CD4-positive, alpha-beta T cell treated with Interferon gamma for 1 hour (primary cell): ENCODE measurements at regions not wholly inside any gene's neighbourhood (a gene's known extent, or its start where the extent isn't known, plus 50 kb on each side); places are given as distances from the start of the nearest gene placed in this dataset.
"Not testable (repeated sequence)": the region's sequence is repeated elsewhere in the genome, so short reads cannot be mapped to it uniquely, and the experiment has no call there.

Source experiments
- DNase-seq: peaks from one replicate; pipeline ENCODE4 v3.0.0-alpha.2; 2020

DNA sequence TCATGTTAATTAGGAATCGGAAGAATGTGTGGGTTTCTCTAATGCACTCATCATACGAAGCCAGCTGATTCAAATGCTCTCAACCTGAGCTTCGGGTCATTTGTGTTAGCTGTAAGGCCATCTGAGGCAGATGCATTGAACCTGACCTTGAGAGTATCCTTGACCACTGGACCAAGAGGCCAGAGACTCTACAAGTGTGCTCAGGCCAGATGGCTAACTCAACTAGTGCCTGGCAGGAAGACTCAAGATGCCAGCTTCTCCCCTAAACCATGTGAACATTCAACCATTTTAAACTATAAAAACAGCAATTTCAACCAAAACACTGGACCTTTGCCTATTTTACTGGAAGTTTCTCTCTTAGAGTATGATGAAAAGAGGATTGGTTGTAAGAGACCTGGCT, 168.6 kb upstream of the CDH4 start:
- DNase-seq: no peak

DNA sequence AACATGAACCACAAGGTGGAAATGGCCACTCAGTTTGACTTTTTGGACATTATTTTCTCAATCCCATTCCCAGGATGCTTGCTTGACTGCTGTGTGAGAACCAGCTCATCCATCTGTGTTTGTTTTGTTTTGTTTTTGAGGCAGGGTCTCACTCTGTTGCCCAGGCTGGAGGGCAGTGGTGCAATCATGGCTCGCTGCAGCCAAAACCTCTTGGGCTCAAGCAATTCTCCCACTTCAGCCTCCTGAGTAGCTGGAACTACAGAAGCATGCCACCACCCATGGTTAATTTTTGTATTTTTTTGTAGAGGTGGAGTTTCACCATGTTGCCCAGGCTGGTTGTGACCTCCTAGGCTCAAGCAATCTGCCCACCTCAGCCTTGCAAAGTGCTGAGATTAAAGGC, 166.0 kb upstream of the CDH4 start:
- no peak for DNase-seq

DNA sequence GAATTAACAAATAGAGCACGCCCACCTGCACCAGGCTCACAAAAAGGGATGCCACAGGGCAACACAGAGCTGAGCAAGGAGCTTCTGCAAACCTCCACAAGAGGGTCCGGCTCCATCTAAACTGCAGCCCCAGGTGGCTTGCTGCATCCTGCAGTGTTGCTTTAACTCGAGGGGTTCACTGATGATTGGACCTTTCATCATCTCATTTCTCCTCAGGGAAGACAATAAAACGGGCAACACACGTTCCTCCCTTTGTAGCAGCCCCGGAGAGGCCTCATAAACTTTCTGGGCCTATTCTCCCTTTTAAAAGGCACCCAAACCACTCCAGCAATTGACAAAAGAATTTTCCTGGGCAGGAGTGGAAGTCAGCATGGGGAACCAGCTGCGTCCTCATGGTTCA, 161.5 kb upstream of the CDH4 start:
- no peak for DNase-seq

DNA sequence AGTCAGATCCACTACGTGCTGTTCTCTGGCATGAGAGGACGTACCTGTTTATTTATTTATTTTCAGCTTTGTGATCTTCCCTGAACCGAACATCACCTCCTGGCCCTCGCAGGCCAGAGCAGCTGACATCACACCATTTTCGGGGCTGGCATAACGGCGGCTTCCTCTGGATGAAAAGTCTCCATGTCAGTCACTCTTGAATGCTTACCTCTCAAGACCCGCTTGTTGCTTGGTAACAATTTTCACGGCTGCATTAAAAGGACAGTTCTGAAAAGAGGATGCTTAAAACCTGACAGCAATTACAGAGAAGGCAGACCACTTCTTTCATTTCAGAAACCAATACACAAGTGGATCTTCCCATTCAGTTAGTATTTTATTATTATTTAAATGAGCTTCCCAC, 159.8 kb upstream of the CDH4 start:
- no peak for DNase-seq

DNA sequence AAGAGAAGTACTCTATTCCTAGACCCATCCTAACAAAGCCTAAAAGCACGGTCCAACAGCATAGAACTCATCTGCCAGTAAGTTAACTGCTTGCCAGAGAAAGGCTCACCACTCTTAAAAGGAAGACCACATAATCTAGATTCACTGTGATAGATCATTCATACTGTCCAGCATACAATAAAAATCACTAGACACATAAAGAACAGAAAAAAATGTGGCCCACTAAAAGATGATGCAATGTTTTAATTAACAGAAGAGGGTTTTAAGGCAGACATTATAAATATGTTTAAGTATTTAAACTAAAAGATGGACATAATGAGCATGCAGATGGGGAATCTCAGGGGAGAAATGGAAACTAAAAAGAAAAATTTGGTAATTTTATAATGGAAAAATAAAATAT, 157.5 kb upstream of the CDH4 start:
- no peak for DNase-seq

DNA sequence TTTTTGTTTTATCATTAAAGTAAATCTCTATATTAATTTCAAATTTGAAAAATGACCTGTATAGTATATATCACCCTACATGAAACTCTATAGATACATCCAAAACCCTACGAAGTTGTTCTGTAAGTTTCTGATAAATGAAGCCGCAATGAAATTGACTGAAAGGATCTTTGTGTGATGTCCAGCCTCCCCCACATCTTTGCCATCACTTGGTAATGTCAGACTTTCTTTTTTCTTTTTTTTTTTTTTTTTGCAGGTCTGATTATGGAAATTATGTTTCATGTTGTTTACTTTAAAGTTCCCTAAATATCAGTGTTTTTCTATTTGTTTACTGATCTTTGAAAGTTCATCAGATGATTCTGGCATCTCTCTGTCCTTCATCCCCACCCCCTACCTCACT, 155.6 kb upstream of the CDH4 start:
- DNase-seq: no peak

DNA sequence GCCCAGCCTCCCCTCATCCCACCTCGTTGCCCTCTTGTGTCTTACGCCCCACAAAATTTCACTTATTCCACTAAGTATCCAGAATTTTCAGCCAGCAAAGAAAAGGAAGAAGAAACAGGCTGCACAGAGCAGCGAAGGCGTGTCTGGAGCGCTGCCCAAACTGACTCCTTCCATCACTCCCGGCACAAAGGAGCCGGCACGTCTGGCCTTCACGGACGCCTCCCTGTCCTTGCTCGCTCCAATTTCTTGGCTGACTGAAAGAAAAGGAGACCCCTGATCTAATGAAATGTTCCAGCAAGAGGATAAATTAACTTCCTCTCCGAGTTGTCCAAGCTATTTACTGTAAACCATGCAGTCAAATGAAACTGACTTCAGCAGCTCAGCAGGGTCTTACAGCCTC, 152.3 kb upstream of the CDH4 start:
- DNase-seq: no peak

DNA sequence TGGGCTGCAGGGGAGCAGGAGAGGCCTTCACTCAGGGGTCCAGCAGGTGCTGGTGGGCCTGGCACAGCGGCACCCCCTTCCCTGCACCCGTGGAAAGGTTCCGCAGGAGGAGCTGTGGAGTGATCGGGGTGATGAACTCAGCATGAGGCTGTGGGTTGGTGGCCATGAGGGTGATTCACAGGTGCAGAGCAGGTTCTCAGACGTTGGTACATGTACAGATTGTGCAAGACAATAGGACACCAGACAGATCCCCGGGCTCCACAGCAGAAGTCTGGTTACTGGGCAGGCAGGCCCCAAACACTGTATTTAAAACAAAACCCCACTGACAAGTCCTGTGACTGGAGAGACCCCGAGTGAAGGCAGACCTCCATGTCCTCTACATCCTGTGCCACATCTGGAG, 151.6 kb upstream of the CDH4 start:
- no peak for DNase-seq

DNA sequence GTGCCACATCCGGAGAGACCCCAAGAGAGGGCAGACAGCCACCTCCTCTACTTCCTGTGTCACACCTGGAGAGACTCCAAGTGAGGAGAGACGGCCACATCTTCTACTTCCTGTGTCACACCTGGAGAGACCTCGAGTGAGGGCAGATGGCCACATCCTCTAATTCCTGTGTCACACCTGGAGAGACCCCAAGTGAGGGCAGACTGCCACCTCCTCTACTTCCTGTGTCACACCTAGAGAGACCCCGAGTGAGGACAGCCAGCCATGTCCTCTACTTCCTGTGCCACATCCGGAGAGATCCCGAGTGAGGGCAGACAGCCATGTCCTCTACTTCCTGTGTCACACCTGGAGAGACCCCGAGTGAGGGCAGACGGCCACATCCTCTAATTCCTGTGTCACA, 150.7 kb upstream of the CDH4 start:
- not testable (repeated sequence) for DNase-seq

DNA sequence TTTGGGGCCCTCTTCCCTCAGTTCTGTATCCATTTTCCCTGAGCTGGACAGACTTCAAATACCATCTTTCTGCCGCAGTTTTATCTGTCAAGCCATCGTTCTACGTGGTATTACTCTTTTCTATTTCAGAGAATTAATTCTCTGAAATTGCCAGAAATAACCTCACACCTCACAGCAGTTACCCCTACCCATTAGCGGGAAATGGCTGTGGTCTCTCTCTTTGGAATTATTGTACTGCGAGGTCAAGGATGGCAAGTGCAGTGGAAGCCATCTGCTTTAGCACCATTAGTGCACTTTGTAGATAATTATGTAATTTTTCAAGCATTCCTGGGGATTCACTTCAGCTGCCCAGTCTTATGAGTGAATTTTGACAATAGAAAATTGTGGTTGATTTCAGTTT, 147.8 kb upstream of the CDH4 start:
- no peak for DNase-seq

DNA sequence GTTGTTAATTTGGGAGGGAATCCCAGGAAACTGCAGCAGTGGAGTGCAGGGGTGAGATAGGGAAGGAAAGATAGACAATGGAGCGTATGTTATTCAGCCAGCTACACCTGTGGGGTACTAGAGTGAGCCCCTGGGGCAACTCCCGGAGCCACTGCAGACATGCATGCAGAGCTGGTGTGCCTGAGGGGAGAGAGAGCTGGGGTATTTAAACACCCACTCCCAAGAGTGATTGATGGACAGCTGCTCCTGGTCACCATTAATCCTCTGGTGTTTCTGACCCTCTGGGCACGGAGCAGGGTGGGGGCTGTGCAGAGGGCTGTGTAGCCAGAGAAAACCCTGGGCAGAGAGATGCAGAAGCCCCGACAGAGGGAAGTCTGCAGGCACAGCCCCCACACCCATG, 146.7 kb upstream of the CDH4 start:
- no peak for DNase-seq

DNA sequence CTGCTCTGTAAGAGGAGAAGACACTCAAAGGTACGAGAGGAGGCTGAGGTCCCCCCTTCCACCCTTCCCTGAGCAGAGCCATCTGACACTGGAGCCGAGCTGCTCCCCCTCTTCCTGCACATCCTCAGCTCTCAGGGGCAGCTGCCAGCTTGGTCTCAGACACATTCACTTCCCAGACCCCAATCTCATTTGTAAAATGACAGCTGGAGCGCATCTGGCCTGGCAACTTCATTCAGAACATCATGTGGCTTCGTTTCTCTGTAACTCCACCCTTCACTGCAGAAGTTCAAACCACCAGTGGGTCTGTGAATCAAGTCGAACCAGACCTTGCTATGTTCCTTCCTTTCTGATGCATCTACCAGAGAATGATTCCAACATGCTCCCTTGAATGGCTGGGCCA, 145.6 kb upstream of the CDH4 start:
- DNase-seq: no peak

DNA sequence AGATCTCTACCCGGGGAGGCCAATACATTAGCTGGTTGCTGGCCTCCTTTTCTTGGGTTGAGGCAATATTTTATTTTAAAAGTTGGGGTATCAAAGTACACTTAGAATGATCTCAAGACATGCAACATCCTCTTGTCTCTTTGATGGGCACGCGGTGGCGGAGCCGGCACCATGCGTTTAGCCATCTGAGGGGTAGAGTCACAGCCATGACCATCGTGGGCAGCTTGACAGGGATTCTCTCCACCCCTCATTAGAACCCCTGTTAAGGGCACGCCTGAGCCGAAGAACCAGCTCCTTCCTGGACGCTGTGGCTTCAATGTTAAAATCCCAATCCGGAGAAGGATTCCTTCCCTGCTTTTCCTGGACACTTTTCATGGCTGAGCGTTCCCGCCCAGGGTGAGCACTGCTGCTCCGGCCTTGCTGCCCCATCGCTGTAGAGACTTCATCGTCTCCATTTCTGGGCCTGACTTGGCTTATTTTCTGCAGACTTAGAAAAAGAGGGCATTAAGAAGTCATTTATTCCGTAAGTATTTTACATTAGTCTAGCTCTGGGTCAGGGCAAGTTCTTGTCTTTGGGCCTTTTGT, 142.7 kb upstream of the CDH4 start:
- no peak for DNase-seq

DNA sequence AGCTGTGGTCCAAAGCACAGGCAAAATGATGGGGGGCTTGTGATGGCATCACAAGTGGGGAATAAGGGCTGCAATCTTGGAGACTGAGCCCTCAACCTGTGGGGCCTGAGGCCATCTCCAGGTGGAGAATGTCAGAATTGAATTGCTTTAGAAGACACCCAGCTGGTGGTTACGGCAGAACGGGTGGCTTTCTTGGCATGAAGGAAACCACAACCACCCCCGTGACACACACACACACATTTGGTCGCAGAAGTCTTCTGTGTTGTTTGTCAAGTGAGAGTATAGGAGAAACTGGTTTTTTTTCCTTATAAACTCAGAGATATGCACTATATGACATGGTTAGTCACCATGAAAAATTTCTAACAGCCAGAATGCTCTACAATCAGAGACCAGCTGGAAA, 139.5 kb upstream of the CDH4 start:
- DNase-seq: no peak

DNA sequence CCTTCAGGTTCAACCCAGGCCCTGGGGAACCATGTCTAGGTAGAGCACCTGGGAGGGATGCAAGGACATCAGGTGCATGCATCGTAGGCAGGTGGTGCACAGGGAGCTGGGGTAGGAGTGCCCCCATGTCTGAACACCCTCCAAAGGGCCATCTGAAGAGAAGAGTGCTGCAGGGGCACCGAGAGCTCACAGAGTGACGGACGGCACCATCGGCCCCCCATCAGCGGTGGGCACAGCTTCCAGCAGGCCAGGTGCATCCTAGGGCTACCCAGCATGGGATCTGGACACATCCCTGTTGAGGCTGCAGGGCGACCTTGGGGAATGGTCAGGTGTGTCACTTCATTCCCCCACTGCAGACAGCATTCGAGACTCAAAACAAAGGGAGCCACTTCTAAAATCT, 138.3 kb upstream of the CDH4 start:
- no peak for DNase-seq

DNA sequence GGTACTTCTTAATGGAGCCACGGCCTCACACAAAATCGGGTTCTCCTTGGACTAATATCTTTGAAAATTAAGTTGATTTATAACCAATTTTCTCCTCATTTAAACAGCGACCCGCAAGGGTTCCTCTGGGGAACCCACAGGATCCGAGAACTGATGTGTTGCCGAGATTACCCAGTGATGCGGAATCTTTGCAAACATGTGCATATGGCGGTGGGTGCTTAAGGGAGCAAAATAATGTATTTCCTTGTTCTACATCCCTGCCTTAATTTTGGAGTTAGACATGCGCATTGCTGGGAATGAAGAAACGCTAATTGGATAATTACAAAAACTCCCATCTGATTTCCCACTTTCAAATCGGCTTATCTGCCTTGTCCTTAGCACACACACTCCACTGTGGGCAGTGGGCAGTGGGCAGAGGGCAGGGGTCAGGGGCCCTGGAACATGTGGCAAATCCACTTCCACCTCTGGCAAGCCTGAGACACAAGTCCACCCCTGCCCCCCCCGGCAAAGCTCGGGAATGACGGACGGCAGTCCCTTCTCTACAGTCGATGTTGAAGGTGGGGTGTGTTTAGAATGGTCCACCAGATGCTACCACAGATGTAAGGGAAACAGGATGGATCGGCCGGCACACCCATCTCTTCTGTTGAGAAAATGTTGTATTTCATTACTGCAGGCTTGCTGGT, 137.4 kb upstream of the CDH4 start:
- no peak for DNase-seq

DNA sequence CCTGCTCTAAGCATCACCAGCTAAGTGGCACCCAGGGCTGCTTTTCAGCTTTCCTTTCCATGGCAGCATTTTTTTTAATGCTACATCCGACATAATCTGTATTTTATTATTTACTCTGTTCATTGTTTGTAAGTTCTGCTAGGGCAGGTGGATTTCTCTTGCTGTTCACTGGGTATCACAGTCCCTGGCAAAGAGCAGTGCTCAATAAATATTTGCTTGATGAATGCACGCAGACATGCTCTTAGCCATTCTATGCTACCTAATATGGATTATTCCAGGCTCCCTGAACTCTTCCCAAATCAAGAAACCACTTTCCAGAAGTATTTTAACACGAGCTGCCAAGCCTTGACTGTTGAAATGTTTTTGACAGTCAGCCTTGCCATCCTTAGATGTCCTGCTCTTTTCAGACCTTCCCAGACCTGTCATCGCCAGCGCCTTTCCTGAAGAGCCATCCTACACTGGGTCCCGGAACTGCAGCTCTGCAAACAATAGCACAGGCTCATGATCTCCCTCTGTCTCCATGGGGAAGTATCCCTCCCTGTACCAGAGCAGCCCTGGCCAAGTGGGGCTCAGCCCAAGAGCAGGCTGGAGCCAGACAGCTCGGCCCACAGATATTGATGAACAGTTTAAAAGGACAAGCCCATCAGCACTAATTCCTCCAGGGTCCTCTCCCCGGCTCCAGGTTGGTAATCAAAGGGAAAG, 136.5 kb upstream of the CDH4 start:
- no peak for DNase-seq

DNA sequence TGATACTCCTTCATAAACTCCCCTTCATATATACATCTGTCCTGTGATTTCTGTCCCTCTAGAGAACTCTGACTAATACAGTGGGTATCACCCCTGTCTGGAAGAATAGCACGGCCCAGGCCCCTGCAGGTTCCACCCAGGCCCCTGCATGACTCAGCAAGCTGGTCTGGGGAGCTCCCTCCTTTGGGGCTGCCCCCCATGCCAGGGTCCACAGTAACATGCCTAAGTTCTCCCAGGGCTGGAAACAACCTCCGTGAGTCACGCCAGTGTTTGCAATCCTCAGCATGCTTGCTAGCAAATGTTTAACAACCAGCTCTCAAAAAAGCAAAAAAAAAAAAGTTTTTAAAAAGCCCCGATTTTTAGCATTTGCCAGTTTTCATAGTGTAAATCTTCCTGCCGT, 134.3 kb upstream of the CDH4 start:
- DNase-seq: no peak

DNA sequence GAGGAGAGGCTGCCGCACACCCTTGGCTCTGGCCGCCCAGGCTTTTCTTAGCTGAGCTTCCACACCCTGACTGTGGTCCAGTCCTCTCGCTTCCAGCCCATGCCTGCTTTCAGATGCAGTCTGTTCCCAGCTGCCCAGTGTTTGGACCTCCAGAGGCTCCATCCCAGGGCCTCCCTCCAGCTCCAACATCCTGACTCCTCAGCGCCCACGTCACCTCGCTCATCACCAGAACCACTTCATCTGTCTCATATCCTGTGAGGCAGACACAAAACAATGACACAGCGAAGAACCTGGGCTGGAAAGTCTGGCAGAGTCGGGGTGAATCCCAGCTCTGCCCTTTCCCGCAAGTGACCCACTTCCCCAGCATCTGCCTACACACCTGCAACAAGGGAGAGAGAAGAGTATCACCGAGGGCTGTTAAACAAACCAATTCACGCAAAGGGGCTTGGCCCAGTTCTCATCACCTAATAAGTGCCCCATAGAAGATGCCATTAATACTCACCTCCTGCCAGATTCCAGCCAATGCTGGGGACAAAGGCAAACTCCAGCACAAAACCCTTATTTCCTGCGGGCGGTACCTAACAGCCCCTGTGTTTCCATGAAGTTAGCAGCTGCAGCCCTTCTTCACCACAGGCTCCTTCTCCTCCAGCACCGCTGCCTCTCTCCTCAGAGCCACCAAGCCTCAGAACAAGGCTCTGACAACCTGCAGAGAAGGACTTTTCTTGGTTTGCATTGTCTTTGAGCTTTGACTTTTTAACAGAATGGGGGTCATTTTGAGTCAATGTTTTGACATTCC, 133.4 kb upstream of the CDH4 start:
- DNase-seq: no peak

DNA sequence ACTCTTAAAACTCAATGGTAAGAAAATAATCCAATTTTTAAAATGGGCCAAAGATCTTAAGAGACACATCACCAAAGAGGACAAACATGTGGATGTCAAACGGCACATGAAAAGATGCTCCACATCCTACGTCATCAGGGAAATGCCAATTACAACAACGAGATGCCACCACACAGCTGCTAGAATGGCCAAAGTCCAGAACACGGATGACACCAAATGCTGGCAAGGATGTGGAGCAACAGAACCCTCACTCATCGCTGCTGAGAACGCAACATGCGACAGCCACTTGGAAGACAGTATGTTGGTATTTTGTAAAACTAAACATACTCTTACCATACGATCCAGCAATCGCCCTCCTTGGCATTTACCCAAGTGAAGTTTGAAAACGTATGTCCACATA, 132.8 kb upstream of the CDH4 start:
- DNase-seq: no peak

DNA sequence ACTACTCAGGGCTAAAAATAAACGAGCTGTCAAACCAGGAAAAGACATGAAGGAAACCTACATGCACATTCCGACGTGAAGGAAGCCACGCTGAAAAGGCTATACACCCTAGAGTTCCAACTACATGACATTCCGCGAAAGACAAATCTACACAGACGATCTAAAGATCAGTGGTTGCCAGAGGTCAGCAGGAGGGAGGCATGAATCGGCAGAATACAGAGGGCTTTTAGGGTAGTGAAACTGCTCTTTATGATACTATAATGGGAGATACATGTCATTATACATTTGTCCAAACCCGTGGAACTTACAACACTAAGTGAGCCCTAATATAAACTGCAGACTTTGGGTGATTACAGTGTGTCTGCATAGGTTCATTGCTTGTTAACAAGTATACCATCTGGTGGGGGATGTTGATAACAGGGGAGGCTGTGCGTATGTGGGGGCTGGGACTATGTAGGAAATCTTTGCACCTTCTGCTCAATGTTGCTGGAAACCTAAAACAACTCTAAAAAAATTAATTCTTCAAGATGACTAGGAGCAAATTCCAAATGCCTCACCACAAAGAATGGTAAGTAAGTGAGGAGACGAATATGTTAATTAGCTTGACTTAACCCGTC, 132.2 kb upstream of the CDH4 start:
- DNase-seq: no peak

DNA sequence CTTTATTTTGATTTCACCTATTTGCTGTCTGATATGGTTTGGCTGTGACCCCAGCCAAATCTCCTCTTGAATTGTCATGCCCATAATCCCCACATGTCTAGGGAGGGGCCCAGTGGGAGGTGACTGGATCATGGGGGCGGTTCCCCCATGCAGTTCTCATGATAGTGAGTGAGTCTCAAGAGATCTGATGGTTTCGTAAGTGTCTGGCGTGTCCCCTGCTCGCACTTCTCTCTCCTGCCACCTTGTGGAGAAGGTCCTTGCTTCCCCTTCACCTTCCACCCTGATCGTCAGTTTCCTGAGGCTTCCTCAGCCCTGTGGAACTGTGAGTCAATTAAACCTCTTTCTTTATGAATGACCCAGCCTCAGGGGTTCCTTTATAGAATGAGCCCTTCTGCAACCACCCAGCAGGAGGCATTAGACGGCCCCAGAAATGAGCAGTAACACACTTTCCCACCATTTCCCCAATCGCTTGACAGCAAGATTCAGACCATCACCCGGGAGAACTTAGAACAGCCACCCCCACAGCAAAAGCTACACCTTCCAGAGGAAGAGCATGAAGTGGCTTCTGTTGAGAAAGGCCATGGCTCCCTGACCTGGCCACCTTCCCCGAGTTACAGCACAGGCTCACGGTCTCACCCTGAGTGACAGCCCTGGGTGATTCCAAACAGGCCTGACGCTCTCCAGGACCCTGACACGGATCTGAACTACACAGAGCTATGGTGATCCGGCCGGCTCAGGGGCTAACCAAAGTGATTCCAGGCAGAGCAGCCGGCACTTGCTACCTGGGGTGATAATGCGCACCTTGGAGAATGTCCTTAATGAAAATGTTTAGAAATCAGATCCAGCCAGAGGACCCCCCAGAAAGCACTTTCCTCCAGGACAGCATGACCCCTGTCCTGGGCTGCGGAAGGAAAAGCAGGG, 131.2 kb upstream of the CDH4 start:
- DNase-seq: peak; percentile 25
